HL-60 (cell line): ENCODE measurements at regions not wholly inside any gene's neighbourhood (a gene's known extent, or its start where the extent isn't known, plus 50 kb on each side); places are given as distances from the start of the nearest gene placed in this dataset.

ENCODE experiments used
- DNase-seq, 2 experiments: peaks; one replicate each; pipeline ENCODE4 v3.0.0-alpha.2; 2010 to 2020; ENCODE audit warnings: low read depth in 1 of 2, low spot score in 1 of 2
- H3K27ac ChIP-seq: fragments of 250-450 bp; sonication (Bioruptor Pico); replicated peaks from 2 replicates; pipeline ENCODE4 v1.5.1; 2020; ENCODE audit warnings: mild to moderate bottlenecking, moderate library complexity
- H3K27me3 ChIP-seq: fragments of 250-450 bp; sonication (Bioruptor Pico); 2 replicates; pipeline ENCODE4 v1.5.1; 2021; ENCODE audit warnings: mild to moderate bottlenecking, moderate library complexity; ENCODE audit not compliant: insufficient read depth, poor library complexity, severe bottlenecking
- H3K4me3 ChIP-seq: replicated peaks from 2 replicates; pipeline ENCODE4 v1.5.1; 2011; ENCODE audit warnings: mild to moderate bottlenecking, control low read depth, low read length; ENCODE audit not compliant: insufficient read depth
- GABPA ChIP-seq: IDR thresholded peaks from 2 replicates; pipeline ENCODE4 v1.6.1; 2012; ENCODE audit warnings: low read depth
- POLR2AphosphoS5 ChIP-seq: IDR thresholded peaks from 2 replicates; pipeline ENCODE4 v1.6.1; 2012; ENCODE audit warnings: low read depth
- SPI1 ChIP-seq: IDR thresholded peaks from 2 replicates; pipeline ENCODE4 v1.6.1; 2012; ENCODE audit warnings: low read depth, mild to moderate bottlenecking, borderline replicate concordance
- TF ChIP-seq, protein P1 (sequence below): IDR thresholded peaks from 2 replicates; pipeline ENCODE4 v1.6.1; 2012; ENCODE audit warnings: low read depth; ENCODE audit not compliant: insufficient replicate concordance
- TF ChIP-seq, protein P2 (sequence below): IDR thresholded peaks from one replicate; pipeline ENCODE4 v1.5.1; 2011; ENCODE audit warnings: low read length, control low read depth, inconsistent platforms; ENCODE audit not compliant: insufficient read depth

DNA sequence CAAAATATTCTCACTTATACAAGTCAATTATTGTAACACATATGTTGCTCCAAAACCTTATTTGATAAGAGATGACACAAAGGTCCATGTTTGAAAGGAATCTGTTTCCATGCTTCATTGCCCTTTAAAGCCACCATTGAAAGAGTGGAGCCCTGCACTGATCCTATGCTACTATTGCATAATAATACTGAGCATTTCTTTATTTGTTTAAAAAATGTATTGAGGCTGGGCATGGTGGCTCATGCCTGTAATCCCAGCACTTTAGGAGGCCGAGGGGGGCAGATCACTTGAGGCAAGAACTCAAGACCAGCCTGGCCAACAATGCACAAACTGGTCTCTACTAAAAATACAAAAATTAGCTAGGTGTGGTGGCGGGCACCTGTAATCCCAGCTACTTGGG, 178.8 kb upstream of the STARD13 start:
- Histone ChIP-seq H3K4me3 (no peak overlapping the region), H3K27ac (no peak overlapping the region), H3K27me3 (no peaks in the 10 kb centered on the region)
- no peak for DNase-seq
- TF ChIP-seq POLR2AphosphoS5 (no peak), SPI1 (no peak), GABPA (no peak)
- TF ChIP-seq, protein P1, sequence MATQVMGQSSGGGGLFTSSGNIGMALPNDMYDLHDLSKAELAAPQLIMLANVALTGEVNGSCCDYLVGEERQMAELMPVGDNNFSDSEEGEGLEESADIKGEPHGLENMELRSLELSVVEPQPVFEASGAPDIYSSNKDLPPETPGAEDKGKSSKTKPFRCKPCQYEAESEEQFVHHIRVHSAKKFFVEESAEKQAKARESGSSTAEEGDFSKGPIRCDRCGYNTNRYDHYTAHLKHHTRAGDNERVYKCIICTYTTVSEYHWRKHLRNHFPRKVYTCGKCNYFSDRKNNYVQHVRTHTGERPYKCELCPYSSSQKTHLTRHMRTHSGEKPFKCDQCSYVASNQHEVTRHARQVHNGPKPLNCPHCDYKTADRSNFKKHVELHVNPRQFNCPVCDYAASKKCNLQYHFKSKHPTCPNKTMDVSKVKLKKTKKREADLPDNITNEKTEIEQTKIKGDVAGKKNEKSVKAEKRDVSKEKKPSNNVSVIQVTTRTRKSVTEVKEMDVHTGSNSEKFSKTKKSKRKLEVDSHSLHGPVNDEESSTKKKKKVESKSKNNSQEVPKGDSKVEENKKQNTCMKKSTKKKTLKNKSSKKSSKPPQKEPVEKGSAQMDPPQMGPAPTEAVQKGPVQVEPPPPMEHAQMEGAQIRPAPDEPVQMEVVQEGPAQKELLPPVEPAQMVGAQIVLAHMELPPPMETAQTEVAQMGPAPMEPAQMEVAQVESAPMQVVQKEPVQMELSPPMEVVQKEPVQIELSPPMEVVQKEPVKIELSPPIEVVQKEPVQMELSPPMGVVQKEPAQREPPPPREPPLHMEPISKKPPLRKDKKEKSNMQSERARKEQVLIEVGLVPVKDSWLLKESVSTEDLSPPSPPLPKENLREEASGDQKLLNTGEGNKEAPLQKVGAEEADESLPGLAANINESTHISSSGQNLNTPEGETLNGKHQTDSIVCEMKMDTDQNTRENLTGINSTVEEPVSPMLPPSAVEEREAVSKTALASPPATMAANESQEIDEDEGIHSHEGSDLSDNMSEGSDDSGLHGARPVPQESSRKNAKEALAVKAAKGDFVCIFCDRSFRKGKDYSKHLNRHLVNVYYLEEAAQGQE: no peak
- TF ChIP-seq, protein P2, sequence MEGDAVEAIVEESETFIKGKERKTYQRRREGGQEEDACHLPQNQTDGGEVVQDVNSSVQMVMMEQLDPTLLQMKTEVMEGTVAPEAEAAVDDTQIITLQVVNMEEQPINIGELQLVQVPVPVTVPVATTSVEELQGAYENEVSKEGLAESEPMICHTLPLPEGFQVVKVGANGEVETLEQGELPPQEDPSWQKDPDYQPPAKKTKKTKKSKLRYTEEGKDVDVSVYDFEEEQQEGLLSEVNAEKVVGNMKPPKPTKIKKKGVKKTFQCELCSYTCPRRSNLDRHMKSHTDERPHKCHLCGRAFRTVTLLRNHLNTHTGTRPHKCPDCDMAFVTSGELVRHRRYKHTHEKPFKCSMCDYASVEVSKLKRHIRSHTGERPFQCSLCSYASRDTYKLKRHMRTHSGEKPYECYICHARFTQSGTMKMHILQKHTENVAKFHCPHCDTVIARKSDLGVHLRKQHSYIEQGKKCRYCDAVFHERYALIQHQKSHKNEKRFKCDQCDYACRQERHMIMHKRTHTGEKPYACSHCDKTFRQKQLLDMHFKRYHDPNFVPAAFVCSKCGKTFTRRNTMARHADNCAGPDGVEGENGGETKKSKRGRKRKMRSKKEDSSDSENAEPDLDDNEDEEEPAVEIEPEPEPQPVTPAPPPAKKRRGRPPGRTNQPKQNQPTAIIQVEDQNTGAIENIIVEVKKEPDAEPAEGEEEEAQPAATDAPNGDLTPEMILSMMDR: no peak

DNA sequence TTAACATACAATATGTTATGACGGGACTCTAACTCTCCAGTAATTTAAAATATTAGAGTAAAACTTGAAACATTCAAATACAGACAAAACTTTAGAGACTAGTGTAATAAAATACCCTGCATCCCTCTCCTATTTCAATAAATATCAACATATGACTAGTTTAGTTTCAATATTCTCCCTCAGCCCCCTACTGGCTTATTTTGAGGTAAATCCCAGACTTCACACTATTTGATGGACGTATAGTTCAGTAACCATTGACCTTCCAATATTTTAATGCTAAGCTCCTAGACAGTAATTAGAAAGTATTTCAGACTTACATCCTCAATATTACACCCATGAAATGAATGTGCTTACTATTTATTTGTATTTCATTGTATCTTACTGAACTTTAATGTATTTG, 180.7 kb upstream of the STARD13 start:
- no peak for DNase-seq
- TF ChIP-seq, protein P2: no peak
- TF ChIP-seq GABPA (no peak), POLR2AphosphoS5 (no peak), SPI1 (no peak)
- TF ChIP-seq, protein P1: no peak
- Histone ChIP-seq H3K27me3 (no peaks in the 10 kb centered on the region), H3K4me3 (no peak overlapping the region), H3K27ac (no peak overlapping the region)

DNA sequence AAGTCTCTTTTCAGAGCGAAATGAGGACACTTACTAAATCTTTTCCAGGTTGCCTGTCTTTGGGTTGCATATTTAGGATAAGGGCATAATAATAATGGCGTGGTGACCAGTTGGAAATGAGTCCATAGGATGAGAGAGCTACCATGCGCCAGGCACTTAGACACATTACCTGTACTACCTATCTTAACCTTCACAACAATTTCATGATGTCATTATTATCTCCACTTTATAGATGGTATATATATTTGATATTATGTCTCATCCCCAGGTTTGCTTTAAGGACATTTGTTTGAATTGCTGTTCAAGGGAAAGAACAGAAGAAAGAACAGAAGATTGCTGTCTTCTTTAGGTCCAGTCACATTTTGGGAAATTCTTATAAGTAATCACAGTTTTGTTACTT, 182.0 kb upstream of the STARD13 start:
- Histone ChIP-seq H3K4me3 (no peak overlapping the region), H3K27ac (no peak overlapping the region), H3K27me3 (no peaks in the 10 kb centered on the region)
- TF ChIP-seq GABPA: no peak
- TF ChIP-seq, protein P2: no peak
- TF ChIP-seq POLR2AphosphoS5: no peak
- TF ChIP-seq, protein P1: no peak
- no peak for TF ChIP-seq SPI1
- no peak for DNase-seq
